Left ventricle myocardium inferior (tissue), 1 donor: ENCODE measurements at regions not wholly inside any gene's neighbourhood (a gene's known extent, or its start where the extent isn't known, plus 50 kb on each side); places are given as distances from the start of the nearest gene placed in this dataset.

ENCODE experiments used
- DNase-seq: peaks from one replicate; pipeline ENCODE4 v3.0.0-alpha.2; 2020
- H3K27ac ChIP-seq: fragments of 200-600 bp; replicated peaks from 2 replicates; pipeline ENCODE4 v1.8.0; 2021
- H3K27me3 ChIP-seq: fragments of 200-600 bp; 2 replicates; pipeline ENCODE4 v1.8.0; 2021; ENCODE audit warnings: low read depth
- H3K36me3 ChIP-seq: fragments of 200-600 bp; 2 replicates; pipeline ENCODE4 v1.8.0; 2021
- H3K4me1 ChIP-seq: fragments of 200-600 bp; 2 replicates; pipeline ENCODE4 v1.8.0; 2021
- H3K4me3 ChIP-seq: fragments of 200-600 bp; 2 replicates; pipeline ENCODE4 v1.8.0; 2021; ENCODE audit warnings: mild to moderate bottlenecking, moderate library complexity
- H3K9me3 ChIP-seq: fragments of 200-600 bp; replicated peaks from 2 replicates; pipeline ENCODE4 v1.8.0; 2021
- CTCF ChIP-seq: fragments of 200-600 bp; IDR thresholded peaks from 2 replicates; pipeline ENCODE4 v1.8.0; 2021; ENCODE audit warnings: antibody characterized with exemption, mild to moderate bottlenecking, borderline replicate concordance
- intact Hi-C: fragments of 100-400 bp; cut with micrococcal nuclease; formaldehyde crosslinking; loops from one replicate; pipeline ENCODE4 v1.11.0; 2022
- donor health status: DM: no; HTN: yes; CAD: no; lungs with severe emphysema.

GRCh38 chr16:64543031-64543430, 578.8 kb downstream of the CDH11 start:
- DNase-seq = no peak
- TF ChIP-seq CTCF = no peak

GRCh38 chr16:64542152-64542551, 579.7 kb downstream of the CDH11 start:
- H3K4me1 ChIP-seq = no peaks in the 10 kb centered on the region
- no peak for DNase-seq
- intact Hi-C loops = no loop called here
- H3K9me3 ChIP-seq = no peaks in the 10 kb centered on the region
- no peak overlapping the region for H3K27ac ChIP-seq
- H3K36me3 ChIP-seq = no peaks in the 10 kb centered on the region
- no peak overlapping the region for H3K4me3 ChIP-seq
- TF ChIP-seq CTCF = no peak
- no peaks in the 10 kb centered on the region for H3K27me3 ChIP-seq

More at GRCh38 chr16:64543031-64543430, 578.8 kb downstream of the CDH11 start:
- intact Hi-C loops = no loop called here
- Histone ChIP-seq H3K27ac (no peak overlapping the region), H3K9me3 (no peaks in the 10 kb centered on the region), H3K4me3 (no peak overlapping the region), H3K36me3 (no peaks in the 10 kb centered on the region), H3K27me3 (no peaks in the 10 kb centered on the region), H3K4me1 (no peaks in the 10 kb centered on the region)

DNA sequence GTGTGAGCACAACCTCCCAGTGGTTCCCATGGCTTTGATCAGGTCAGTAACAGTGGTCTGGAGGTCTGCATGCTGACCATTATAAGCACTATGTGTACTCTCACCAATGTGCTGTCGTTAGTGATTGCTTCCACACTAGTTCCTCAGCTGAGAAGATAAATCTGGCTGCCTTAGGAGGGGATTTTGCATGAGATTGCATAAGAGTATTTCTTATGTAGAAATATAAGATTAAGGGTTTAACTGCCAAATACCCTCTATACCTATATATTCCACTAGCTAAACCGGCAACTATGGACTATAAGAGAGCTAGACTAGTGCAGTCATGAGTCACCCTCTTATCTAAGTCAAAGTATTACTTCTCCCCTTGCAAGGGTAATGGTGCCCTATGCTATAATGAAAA, 580.2 kb downstream of the CDH11 start:
- Histone ChIP-seq H3K36me3 (no peaks in the 10 kb centered on the region), H3K4me1 (no peaks in the 10 kb centered on the region), H3K27me3 (no peaks in the 10 kb centered on the region), H3K4me3 (no peak overlapping the region), H3K9me3 (no peaks in the 10 kb centered on the region), H3K27ac (no peak overlapping the region)
- DNase-seq = no peak
- TF ChIP-seq CTCF = no peak
- intact Hi-C loops = no loop called here

DNA sequence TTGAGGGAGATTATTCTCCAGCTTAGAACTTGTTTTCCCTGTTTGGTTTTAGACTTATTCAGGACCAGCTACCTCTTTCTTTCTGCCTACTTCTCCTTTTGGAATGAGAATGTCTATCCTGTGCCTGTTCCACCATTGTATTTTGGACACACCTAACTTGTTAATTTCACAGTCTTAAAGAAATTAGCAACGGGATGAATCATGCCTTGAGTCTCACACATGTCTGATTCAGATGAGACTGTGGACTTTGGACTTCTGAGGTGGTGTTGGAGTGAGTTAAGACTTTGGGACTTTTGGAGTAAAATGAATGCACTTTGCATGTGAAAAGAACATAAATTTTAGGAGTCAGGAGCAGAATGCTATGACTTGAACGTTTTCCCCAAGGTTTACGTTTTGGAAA, 581.4 kb downstream of the CDH11 start:
- Histone ChIP-seq H3K4me1 (no peaks in the 10 kb centered on the region), H3K36me3 (no peaks in the 10 kb centered on the region), H3K27ac (no peak overlapping the region), H3K4me3 (no peak overlapping the region), H3K27me3 (no peaks in the 10 kb centered on the region), H3K9me3 (no peaks in the 10 kb centered on the region)
- intact Hi-C loops = no loop called here
- TF ChIP-seq CTCF = no peak
- DNase-seq = no peak

GRCh38 chr16:64539811-64540371, 582.0 kb downstream of the CDH11 start:
- no peaks in the 10 kb centered on the region for H3K27me3 ChIP-seq
- intact Hi-C loops = no loop called here
- DNase-seq = no peak
- H3K36me3 ChIP-seq = no peaks in the 10 kb centered on the region
- no peak overlapping the region for H3K4me3 ChIP-seq
- H3K27ac ChIP-seq = no peak overlapping the region
- H3K9me3 ChIP-seq = no peaks in the 10 kb centered on the region
- no peak for TF ChIP-seq CTCF
- H3K4me1 ChIP-seq = no peaks in the 10 kb centered on the region
